GM21447 (cell line): ENCODE measurements at regions not wholly inside any gene's neighbourhood (a gene's known extent, or its start where the extent isn't known, plus 50 kb on each side); places are given as distances from the start of the nearest gene placed in this dataset.
"Not testable (repeated sequence)": the region's sequence is repeated elsewhere in the genome, so short reads cannot be mapped to it uniquely, and the experiment has no call there.

Source experiments
- ATAC-seq: cut with Tn5 transposase; IDR thresholded peaks from one replicate; pipeline ENCODE4 v1.9.1; 2021; ENCODE audit not compliant: unreplicated experiment

DNA sequence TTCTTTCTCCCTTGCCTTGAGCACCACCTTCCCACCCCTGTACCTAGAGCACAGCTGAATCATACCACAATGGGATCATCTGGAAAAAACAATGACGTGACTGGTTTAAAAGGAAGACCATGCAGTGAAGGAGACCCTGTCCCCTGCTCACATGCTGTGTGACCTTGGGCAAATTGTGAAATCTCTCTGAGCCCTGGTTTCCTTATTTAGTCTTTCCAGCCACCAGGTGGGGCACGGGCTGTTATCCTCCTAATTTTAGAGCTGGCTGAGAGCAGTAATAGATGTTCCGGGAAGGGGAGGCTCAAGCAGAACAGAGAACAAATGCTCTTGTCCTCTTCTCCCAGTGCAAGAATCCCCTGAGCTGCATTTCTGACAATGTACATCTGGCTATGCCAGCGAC is 198.3 kb downstream of the RPS24 start:
- ATAC-seq: no peak

GRCh38 chr10:78236416-78237015 is 202.9 kb downstream of the RPS24 start:
- no peak for ATAC-seq

- not testable (repeated sequence) for ATAC-seq
Measured at GRCh38 chr10:78237951-78238350, 204.3 kb downstream of the RPS24 start.

DNA sequence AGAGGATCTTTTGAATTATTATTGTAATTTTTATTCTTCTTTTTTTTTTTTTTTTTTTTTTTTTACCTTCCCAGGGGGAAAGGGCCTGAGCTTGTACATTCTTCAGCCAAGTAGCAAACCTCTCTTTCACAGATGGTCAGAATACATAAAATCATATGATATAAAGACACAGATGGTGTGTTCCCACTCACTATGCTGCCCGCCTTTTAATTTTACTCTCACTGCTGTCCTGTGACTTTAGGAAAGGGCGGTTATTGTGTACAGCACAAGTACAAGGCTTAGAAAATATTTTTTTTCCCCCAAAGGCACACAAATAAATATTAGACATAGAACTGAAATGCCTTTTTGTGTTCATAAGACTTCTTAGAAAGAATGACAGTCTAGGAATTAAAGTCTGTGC is 213.6 kb downstream of the RPS24 start:
- no peak for ATAC-seq

GRCh38 chr10:78247821-78248220 is 214.2 kb downstream of the RPS24 start:
- no peak for ATAC-seq

DNA sequence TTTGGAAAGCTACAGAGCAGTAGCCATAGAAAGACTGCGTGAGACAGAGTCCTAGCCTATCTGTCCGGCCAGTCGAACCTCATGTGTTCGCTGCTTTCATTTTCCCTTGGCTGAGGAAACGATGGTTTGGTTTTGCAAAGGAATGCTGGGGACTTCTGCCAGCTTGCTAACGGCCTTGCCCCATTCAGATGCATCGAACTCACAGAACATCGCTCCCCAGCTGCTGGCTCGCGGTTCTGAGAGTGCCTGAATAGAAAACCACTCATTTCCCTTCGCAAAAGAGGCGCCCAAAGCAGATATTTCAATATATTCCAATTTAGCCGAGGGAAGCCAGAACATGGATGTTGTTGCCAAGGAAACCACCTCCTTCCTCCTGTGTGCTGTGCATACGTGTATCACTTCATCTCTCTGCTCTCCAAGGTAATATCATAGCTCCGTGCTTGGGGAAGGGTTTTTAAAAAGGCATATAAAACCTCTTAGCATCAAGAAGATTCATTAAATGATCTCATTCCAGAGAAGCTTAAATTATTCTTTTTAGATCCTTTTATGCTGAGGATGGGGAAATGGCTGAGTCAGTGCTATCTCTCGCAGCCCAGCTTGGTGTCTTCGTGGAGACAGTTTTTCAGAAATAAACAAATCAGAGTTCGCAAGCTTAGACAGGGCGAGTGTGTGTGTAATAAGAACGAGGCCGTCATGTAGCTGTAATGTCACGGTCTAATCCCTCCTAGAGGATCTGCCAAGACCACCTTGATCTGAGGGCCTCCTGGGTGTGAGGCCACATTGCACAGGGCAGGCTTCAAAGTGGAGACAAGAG is 215.2 kb downstream of the RPS24 start:
- no peak for ATAC-seq

- ATAC-seq: no peak
Measured at GRCh38 chr10:78249690-78250089, 216.0 kb downstream of the RPS24 start.

GRCh38 chr10:78250313-78251015 is 216.8 kb downstream of the RPS24 start:
- no peak for ATAC-seq

DNA sequence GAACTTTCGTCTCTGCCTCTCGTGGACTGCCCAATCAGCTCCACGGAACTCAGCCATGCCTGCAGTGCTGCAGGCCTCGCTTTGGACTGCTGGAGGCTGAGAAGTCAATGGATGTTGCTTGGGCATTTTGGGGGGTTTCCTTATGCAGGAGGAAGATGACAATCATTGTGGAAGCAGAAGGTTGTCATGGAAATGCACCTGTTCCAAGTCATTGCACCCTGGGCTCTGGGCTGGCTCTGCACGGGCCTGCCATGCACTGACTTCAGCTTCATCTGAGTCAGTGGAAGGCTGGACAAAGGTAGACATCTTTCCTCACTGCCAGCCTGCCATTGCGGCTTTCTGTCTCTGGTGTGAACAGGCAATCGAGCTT is 217.3 kb downstream of the RPS24 start:
- ATAC-seq: no peak

DNA sequence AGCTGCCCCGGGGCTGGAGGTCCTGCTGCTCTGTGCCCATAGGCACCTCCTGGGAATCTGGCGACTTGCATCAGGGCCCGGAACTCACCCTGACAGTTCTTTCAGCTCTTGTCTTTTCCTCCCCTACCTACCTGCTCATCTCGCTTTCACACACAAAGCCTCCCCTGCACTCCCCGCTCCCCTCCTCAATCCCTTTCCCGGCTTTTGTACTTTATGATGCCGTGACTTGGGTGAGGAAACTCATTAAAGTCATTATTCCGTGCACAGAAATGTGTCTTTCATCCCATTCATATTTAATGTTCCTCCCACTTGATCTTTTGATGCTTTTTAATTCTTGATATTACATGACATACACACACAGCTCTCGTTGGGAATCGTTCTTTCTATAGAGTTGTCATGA is 218.6 kb downstream of the RPS24 start:
- no peak for ATAC-seq

DNA sequence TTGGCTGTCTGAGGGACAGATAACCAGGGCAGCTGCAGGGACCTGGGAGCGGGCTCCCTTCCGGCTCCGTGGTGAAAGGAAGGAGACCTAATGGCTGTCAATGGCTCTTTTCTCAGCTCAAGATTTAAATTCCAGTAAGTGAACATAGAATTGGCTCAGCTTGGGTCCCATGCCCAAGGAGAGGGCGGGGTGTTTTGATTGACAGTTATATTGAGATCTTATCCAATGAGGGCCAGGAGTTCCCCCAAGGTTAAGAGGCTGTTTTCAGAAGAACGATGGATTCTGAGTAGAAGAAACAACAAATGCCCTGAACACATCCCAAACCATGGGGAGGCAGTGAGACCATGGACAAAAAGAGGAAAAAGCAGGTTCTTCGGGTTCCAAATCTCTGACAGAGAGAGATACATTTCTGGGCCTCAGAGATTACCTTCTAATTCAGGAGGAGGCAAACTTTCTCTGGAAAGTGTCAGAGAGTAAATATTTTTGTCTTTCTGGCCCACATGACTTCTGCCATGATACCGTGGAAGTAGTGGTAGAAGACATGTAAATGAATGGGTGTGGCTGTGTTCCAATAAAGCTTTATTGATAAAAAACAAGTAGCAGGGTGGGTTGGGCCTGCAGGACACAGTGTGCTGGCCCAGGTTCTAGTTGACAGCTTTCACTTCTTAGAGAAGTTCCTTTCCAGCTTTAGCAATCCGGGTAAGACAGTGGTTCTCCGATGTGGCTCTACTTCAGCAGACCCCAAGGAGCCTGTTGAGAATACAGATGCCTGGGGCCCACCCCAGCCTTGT is 219.6 kb downstream of the RPS24 start:
- ATAC-seq: no peak

DNA sequence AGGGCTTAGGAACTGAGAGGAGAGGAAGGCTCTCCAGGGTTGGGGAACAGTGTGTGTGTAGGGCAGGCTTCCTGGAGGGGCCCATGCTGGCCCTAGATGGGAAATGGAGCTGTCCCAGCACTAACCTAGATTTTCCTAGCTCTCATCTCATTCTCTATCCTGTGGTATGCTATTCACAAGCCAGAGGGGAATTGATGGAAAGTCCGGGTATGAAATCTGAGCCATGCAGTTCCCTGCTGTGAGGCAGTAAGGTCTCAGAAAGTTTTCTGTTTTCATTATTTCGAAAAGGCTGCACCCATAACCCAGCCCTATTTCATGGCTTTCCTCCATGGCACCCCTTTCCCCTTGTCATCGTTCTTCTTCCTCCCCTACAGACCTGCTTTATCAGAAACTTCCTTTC is 220.3 kb downstream of the RPS24 start:
- ATAC-seq: no peak

- no peak for ATAC-seq
Measured at GRCh38 chr10:78255214-78255613, 221.6 kb downstream of the RPS24 start.

DNA sequence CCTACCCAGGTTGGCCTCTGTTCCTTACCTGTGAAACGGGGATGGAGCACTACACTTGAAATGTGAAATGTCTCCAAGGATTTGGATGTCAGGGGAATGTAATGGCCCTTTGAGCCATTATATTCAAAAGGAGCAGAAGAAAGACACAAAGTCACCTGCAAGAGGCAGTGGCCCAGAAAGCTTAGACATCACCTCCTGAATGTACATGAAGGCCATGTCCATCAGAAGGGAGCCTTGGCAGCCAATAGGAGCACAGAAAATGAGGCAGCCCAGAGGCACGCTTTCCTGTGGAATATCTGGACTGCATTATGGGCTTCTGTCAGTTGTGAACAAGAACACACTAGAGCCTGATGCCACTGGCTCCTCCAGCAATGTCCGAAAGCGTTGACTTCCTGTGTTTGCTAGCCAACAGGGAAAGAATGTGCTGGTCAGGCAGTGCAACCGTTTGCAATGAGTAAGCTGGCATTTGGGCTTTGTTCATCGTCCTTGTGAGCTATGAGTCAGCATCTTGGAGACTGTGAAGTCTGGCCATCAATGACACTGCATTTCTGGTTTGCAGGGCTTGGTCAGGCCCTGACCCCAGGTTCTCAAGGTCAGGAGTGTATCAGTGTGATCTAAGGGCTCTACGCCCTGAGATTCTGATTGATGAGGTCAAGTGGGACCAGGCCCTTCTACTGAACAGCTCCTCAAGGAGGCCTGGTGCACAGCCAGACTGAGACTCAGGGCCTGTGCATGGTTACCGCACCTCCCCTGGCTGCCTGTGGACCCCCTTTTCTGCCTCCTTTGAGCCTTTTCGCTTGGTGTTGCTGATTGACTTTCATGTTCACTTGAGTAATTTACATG is 222.4 kb downstream of the RPS24 start:
- no peak for ATAC-seq

- no peak for ATAC-seq
Measured at GRCh38 chr10:78258323-78259030, 224.8 kb downstream of the RPS24 start.

DNA sequence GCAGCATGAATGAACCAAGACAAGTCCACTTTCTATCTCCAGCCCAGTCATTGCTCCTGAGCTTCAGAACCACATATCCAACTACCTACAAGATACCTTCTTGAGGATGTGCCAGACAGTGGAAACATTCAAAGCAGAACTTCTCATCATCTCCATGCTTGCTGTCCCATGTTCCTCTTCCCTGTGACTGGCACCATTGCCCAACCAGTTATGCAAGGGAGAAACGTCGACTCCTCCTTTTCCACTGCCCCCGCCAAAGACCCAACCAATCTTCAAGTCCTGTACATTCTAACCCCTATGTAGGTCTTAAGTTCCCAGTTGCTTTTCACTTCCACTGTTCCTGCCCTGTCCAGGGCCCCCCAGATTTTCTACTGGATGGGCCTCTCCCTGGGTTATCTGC is 225.7 kb downstream of the RPS24 start:
- no peak for ATAC-seq

DNA sequence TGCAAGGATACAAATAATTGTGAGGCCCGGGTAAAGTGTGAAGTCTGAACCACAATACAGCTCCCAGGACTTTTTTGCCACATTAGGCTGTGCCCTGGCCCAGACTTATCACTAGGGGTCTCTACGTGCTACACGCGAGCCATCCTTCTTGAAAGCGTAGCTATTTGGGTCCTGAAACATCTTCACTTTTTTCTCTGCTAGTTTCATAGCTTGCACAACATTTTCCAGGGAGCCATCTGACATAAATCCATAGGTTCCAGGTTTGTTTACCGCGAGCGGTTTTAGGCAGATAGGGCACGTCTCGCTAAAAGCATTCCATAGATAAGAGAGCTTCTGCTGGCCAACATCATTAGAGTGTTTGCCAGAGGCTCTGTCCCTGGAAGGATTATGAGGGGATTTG is 226.5 kb downstream of the RPS24 start:
- no peak for ATAC-seq

DNA sequence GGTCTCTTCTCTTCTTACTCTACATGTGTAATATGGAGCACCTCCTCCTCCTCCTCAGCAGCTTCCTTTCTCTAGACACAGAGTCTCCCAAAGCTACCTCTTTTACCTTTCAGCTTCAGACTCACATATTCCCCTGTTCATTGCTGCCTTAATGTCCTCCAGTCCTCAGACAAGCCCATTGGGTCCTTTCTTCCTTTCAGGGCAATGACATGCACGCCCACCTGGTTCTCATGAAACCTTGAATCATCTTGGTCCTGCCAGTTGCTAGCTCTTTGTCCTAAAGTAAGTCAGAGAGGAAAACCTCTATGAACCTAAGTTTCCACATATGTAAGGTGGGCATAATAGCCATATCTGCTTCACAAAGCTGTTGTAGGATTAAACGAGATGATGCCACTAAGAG is 227.0 kb downstream of the RPS24 start:
- ATAC-seq: no peak

GRCh38 chr10:78261291-78261690 is 227.6 kb downstream of the RPS24 start:
- ATAC-seq: no peak

- ATAC-seq: no peak
Measured at GRCh38 chr10:78262860-78263259, 229.2 kb downstream of the RPS24 start.
